Esophagus muscularis mucosa (tissue), 4 donors: ENCODE measurements at regions not wholly inside any gene's neighbourhood (a gene's known extent, or its start where the extent isn't known, plus 50 kb on each side); places are given as distances from the start of the nearest gene placed in this dataset.

Experiments used
- DNase-seq: peaks from one replicate; pipeline ENCODE4 v3.0.0-alpha.2; 2017; ENCODE audit errors: extremely low spot score
- H3K27ac ChIP-seq, 4 donors: fragments of 200-600 bp; sonication (generic); replicated peaks in 1 of 4; 1 replicate in 3 of 4; 2 replicates in 1 of 4; pipeline ENCODE4 v1.5.1; 2016 to 2019; ENCODE audit warnings: mild to moderate bottlenecking in 1 of 4
- H3K27me3 ChIP-seq, 4 donors: fragments of 200-600 bp; sonication (generic); one replicate each; pipeline versions ENCODE4 v1.5.1 to v1.6.0; 2016 to 2019
- H3K36me3 ChIP-seq, 4 donors: fragments of 200-600 bp; sonication (generic); one replicate each; pipeline ENCODE4 v1.5.1; 2016 to 2019
- H3K4me1 ChIP-seq, 4 donors: fragments of 200-600 bp; sonication (generic); one replicate each; pipeline ENCODE4 v1.5.1; 2016 to 2019
- H3K4me3 ChIP-seq, 4 donors: fragments of 200-600 bp; sonication (generic); 1 replicate in 2 of 4; 2 replicates in 2 of 4; pipeline ENCODE4 v1.5.1; 2016 to 2019; ENCODE audit warnings: mild to moderate bottlenecking in 4 of 4, moderate library complexity in 1 of 4
- H3K9me3 ChIP-seq, 4 donors: fragments of 200-600 bp; sonication (generic); 1 replicate in 3 of 4; 2 replicates in 1 of 4; pipeline ENCODE4 v1.5.1; 2016 to 2019
- EP300 ChIP-seq: sonication (generic); formaldehyde crosslinking; IDR thresholded peaks from one replicate; pipeline ENCODE4 v1.6.1; 2017; ENCODE audit warnings: antibody characterized with exemption
- POLR2A ChIP-seq: fragments of 450-650 bp; IDR thresholded peaks from one replicate; pipeline ENCODE4 v1.6.1; 2017; ENCODE audit warnings: antibody characterized with exemption, moderate library complexity, mild to moderate bottlenecking, low read depth
- POLR2AphosphoS5 ChIP-seq, 2 donors: sonication (generic); formaldehyde crosslinking; IDR thresholded peaks; one replicate each; pipeline ENCODE4 v1.6.1; 2017; ENCODE audit warnings: antibody characterized with exemption in 2 of 2
- WGBS: methylation state at CpG from one replicate; pipeline ENCODE4 v1.1.5; 2018; 5-methylcytosine and 5-hydroxymethylcytosine counted together
- intact Hi-C: fragments of 100-400 bp; cut with DNase I; formaldehyde crosslinking; loops from one replicate; pipeline ENCODE4 v1.15.1; 2023
- TF ChIP-seq, protein P1 (sequence below), 3 experiments: fragments of 200-600 bp in 2 of 3; fragments of 450-650 bp in 1 of 3; sonication (generic) in 2 of 3; IDR thresholded peaks; one replicate each; pipeline ENCODE4 v1.5.1; 2017 to 2019; ENCODE audit warnings: antibody characterized with exemption in 3 of 3, mild to moderate bottlenecking in 2 of 3, moderate library complexity in 1 of 3

DNA sequence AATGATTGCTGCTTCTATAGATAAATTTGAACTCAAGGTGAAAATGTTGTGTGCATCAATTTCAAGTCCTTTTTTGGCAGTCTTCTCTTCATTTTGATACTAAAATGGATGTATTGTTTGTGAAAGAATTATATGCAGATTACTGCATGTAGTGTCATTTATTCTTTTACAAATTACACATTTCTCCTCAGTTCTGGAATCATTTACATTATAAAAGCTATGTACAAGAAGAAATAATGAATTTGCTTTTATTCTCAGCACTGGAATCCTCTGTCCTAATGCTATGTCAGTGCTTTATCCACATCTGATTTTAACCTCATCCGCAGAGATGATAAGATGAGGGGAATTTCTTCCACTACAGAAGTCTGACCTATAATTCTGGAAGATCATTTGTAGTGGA lies 220.8 kb upstream of the UBE2E3 start:
- 86% methylated on average over 1 of the region's 1 CpG for WGBS
- no peak overlapping the region for H3K27ac ChIP-seq
- H3K27me3 ChIP-seq = no peaks in the 10 kb centered on the region
- H3K36me3 ChIP-seq = no peaks in the 10 kb centered on the region
- no peaks in the 10 kb centered on the region for H3K9me3 ChIP-seq
- H3K4me3 ChIP-seq = no peak overlapping the region
- DNase-seq = no peak
- intact Hi-C loops = no loop called here
- TF ChIP-seq, protein P1, sequence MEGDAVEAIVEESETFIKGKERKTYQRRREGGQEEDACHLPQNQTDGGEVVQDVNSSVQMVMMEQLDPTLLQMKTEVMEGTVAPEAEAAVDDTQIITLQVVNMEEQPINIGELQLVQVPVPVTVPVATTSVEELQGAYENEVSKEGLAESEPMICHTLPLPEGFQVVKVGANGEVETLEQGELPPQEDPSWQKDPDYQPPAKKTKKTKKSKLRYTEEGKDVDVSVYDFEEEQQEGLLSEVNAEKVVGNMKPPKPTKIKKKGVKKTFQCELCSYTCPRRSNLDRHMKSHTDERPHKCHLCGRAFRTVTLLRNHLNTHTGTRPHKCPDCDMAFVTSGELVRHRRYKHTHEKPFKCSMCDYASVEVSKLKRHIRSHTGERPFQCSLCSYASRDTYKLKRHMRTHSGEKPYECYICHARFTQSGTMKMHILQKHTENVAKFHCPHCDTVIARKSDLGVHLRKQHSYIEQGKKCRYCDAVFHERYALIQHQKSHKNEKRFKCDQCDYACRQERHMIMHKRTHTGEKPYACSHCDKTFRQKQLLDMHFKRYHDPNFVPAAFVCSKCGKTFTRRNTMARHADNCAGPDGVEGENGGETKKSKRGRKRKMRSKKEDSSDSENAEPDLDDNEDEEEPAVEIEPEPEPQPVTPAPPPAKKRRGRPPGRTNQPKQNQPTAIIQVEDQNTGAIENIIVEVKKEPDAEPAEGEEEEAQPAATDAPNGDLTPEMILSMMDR (IDR thresholded peaks at IDR 0.05) = no peak
- TF ChIP-seq POLR2A (no peak), EP300 (no peak), POLR2AphosphoS5 (IDR thresholded peaks at IDR 0.05) (no peak)
- H3K4me1 ChIP-seq = no peaks in the 10 kb centered on the region

DNA sequence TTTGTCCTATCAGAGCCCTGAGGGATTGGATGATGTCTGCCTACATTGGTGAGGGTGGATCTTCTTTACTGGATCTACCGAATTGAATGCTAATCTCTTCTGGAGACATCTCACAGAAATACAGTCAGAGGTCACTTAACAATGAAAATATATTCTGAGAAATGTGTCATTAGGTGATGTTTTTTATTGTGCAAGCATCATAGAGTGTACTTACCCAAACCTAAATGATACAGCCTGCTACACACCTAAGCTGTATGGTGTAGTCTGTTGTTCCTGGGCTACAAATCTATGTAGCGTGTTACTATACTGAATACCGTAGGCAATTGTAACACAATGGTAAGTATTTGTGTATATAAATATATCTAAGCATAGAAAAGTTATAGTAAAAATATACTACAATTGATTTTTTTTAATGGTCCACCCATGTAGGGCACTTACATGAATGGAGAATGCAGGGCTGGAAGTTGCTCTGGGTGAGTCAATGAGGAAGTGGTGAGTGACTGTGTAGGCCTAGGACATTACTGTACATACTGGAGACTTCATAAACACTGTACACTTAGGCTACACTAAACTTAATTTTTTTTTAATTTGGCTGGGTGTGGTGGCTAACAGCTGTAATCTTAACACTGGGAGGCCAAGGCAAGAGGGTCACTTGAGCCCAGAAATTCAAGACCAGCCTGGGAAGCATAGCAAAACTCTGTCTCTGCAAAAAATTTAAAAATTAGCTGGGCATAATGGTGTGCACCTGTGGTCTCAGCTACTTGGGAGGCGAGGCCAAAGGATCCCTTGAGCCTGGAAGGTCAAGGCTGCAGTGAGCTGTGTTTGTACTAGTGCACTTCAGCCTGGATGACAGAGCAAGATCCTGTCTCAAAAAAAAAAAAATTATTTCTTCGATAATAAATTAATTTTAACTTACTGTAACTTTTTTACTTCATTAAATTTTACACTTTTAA lies 226.3 kb upstream of the UBE2E3 start:
- no peak for TF ChIP-seq POLR2AphosphoS5 (IDR thresholded peaks at IDR 0.05)
- TF ChIP-seq EP300 = no peak
- TF ChIP-seq POLR2A = no peak
- TF ChIP-seq, protein P1 (IDR thresholded peaks at IDR 0.05) = no peak
- no peaks in the 10 kb centered on the region for H3K4me1 ChIP-seq
- H3K27me3 ChIP-seq = no peaks in the 10 kb centered on the region
- H3K4me3 ChIP-seq = no peak overlapping the region
- 94% methylated on average over 5 of the region's 5 CpGs for whole genome bisulfite sequencing
- no peaks in the 10 kb centered on the region for H3K9me3 ChIP-seq
- no peak for DNase-seq
- H3K36me3 ChIP-seq = no peaks in the 10 kb centered on the region
- intact Hi-C loops = no loop called here
- no peak overlapping the region for H3K27ac ChIP-seq

- Histone ChIP-seq H3K4me3 (no peak overlapping the region), H3K9me3 (no peaks in the 10 kb centered on the region), H3K27ac (no peak overlapping the region), H3K36me3 (no peaks in the 10 kb centered on the region), H3K4me1 (no peaks in the 10 kb centered on the region), H3K27me3 (no peaks in the 10 kb centered on the region)
- no peak for DNase-seq
- TF ChIP-seq POLR2AphosphoS5 (IDR thresholded peaks at IDR 0.05) = no peak
- TF ChIP-seq, protein P1 (IDR thresholded peaks at IDR 0.05) = no peak
- 89% methylated on average over 4 of the region's 4 CpGs for WGBS
- intact Hi-C loops = no loop called here
Measured at GRCh38 chr2:180751306-180751920, 229.0 kb upstream of the UBE2E3 start.

DNA sequence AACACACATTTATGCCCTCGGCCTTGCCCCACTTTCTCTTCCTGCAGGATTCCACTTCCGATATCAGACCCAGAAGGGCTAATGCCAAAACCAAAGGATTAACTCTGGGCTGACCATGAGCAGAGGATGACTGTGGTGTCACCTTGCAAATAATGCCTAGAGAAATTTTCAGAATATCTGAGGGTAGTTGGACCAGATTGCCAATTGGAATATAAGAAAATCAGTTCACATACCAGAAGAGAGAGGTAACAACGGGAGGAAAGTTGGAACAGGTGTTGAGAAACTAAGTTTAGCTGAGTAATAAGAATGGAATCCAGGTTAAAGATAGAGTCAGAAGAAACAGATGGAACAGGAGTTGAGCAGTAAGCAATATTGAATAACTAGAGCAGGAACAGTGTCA lies 232.7 kb upstream of the UBE2E3 start:
- H3K4me1 ChIP-seq = no peaks in the 10 kb centered on the region
- intact Hi-C loops = no loop called here
- 88% methylated on average over 3 of the region's 3 CpGs for WGBS
- no peak for DNase-seq
- no peak overlapping the region for H3K27ac ChIP-seq
- H3K4me3 ChIP-seq = no peak overlapping the region
- H3K9me3 ChIP-seq = no peaks in the 10 kb centered on the region
- no peaks in the 10 kb centered on the region for H3K36me3 ChIP-seq
- H3K27me3 ChIP-seq = no peaks in the 10 kb centered on the region
- no peak for TF ChIP-seq POLR2A
- TF ChIP-seq EP300 = no peak
- TF ChIP-seq POLR2AphosphoS5 (IDR thresholded peaks at IDR 0.05) = no peak
- TF ChIP-seq, protein P1 (IDR thresholded peaks at IDR 0.05) = no peak
